HAP-1 (cell line): ENCODE measurements at regions not wholly inside any gene's neighbourhood (a gene's known extent, or its start where the extent isn't known, plus 50 kb on each side); places are given as distances from the start of the nearest gene placed in this dataset.

Experiments
- DNase-seq, 2 experiments: peaks; one replicate each; pipeline ENCODE4 v3.0.0-alpha.2; 2016 to 2020; ENCODE audit warnings: low spot score in 2 of 2
- H3K27me3 ChIP-seq: fragments of 250-450 bp; sonication (Bioruptor Pico); 2 replicates; pipeline ENCODE4 v1.5.1; 2020; ENCODE audit warnings: low read depth, mild to moderate bottlenecking, moderate library complexity
- H3K36me3 ChIP-seq: fragments of 250-450 bp; sonication (Bioruptor Pico); replicated peaks from 2 replicates; pipeline ENCODE4 v1.5.1; 2020; ENCODE audit warnings: mild to moderate bottlenecking
- H3K4me1 ChIP-seq: fragments of 250-450 bp; sonication (Bioruptor Pico); 2 replicates; pipeline ENCODE4 v1.5.1; 2020; ENCODE audit warnings: mild to moderate bottlenecking
- H3K4me3 ChIP-seq: fragments of 250-450 bp; sonication (Bioruptor Pico); 2 replicates; pipeline ENCODE4 v1.5.1; 2020; ENCODE audit warnings: mild to moderate bottlenecking, moderate library complexity
- H3K9me3 ChIP-seq: fragments of 250-450 bp; sonication (Bioruptor Pico); 2 replicates; pipeline ENCODE4 v1.5.1; 2020; ENCODE audit warnings: mild to moderate bottlenecking, moderate library complexity
- in situ Hi-C: fragments of 300-500 bp; cut with MboI; formaldehyde crosslinking; loops from 3 replicates; pipeline ENCODE4 v1.14.3; 2020; ENCODE audit warnings: low sequenced_read_pairs, inconsistent platforms, mixed read lengths

- Histone ChIP-seq H3K27me3 (no peaks in the 10 kb centered on the region), H3K4me1 (no peaks in the 10 kb centered on the region), H3K9me3 (no peaks in the 10 kb centered on the region), H3K4me3 (no peak overlapping the region), H3K36me3 (no peaks in the 10 kb centered on the region)
- DNase-seq, result no peak
- in situ Hi-C loops, result no loop called here
Measured at GRCh38 chr2:234334151-234334550, 162.7 kb downstream of the ARL4C start.

GRCh38 chr2:234333168-234334130, 163.4 kb downstream of the ARL4C start:
- no peaks in the 10 kb centered on the region for H3K4me1 ChIP-seq
- no peaks in the 10 kb centered on the region for H3K9me3 ChIP-seq
- no peak overlapping the region for H3K4me3 ChIP-seq
- DNase-seq, result no peak
- no peaks in the 10 kb centered on the region for H3K27me3 ChIP-seq
- no peaks in the 10 kb centered on the region for H3K36me3 ChIP-seq
- in situ Hi-C loops, result no loop called here

DNA sequence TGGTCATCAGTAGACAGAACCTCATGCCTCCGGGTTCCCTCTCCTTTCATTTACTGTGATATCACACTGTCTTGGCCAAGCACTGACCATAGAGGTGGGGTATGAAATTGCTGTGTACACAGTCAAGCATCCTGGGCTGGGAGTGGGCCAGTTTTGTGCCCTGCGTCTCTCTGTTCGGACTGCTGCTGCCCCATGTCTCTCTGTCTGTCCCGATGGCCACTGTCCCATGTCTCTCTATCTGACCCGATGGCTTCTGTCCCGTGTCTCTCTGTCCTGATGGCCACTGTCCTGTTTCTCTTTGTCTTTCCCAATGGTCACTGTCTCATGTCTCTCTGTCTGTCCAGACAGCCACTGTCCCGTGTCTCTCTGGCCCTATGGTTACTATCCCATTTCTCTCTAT, 164.9 kb downstream of the ARL4C start:
- Histone ChIP-seq H3K27me3 (no peaks in the 10 kb centered on the region), H3K9me3 (no peaks in the 10 kb centered on the region), H3K4me1 (no peaks in the 10 kb centered on the region), H3K4me3 (no peak overlapping the region), H3K36me3 (no peaks in the 10 kb centered on the region)
- no peak for DNase-seq
- in situ Hi-C loops, result no loop called here

DNA sequence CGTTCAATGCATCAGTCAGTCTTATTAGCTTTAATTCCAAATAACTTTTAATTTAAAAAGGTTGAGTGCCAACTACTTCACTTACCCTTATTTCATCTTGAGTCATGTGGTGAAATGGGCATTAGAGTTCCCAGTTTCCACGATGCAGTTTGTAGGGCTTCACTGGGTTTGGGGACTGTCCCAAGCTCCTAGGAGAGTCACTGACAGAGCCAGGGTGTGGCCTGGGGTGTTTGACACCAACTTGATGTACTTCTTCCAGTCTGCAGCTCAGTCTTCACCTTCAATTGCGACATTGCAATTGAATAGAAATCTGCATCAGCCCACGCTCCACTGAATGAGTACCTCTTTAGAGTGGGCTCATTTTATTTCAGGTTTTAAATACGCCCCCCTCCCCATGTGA, 165.3 kb downstream of the ARL4C start:
- no peaks in the 10 kb centered on the region for H3K27me3 ChIP-seq
- peaks cover 3% of the 10 kb centered on the region for H3K4me1 ChIP-seq
- no peak overlapping the region for H3K4me3 ChIP-seq
- in situ Hi-C loops, result no loop called here
- DNase-seq, result no peak
- H3K9me3 ChIP-seq, result no peaks in the 10 kb centered on the region
- no peaks in the 10 kb centered on the region for H3K36me3 ChIP-seq

DNA sequence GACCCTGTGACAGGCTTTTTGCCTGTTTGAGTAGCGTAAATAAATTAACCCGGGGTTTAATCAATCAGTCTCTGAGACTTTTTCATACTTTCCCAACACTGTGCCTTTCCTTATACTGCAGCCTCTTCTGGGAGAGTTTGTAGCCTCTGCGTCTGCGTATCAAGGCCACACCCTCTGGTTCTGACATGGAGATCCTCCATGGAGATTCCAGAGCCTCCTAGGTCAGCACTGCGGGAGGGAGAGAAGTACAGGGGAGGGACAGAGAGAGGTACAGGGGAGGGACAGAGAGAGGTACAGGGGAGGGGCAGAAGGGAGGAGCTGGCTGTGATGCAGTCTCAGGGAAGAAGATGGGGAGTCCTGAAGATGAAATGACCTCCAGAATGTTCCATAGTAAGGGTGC, 166.0 kb downstream of the ARL4C start:
- in situ Hi-C loops, result no loop called here
- H3K27me3 ChIP-seq, result no peaks in the 10 kb centered on the region
- no peaks in the 10 kb centered on the region for H3K36me3 ChIP-seq
- H3K4me1 ChIP-seq, result peaks cover 9% of the 10 kb centered on the region
- no peak overlapping the region for H3K4me3 ChIP-seq
- no peak for DNase-seq
- no peaks in the 10 kb centered on the region for H3K9me3 ChIP-seq

- Histone ChIP-seq H3K9me3 (no peaks in the 10 kb centered on the region), H3K4me1 (peaks cover 11% of the 10 kb centered on the region), H3K36me3 (no peaks in the 10 kb centered on the region), H3K4me3 (no peak overlapping the region), H3K27me3 (no peaks in the 10 kb centered on the region)
- no peak for DNase-seq
- in situ Hi-C loops, result no loop called here
Measured at GRCh38 chr2:234329202-234329960, 167.5 kb downstream of the ARL4C start.

DNA sequence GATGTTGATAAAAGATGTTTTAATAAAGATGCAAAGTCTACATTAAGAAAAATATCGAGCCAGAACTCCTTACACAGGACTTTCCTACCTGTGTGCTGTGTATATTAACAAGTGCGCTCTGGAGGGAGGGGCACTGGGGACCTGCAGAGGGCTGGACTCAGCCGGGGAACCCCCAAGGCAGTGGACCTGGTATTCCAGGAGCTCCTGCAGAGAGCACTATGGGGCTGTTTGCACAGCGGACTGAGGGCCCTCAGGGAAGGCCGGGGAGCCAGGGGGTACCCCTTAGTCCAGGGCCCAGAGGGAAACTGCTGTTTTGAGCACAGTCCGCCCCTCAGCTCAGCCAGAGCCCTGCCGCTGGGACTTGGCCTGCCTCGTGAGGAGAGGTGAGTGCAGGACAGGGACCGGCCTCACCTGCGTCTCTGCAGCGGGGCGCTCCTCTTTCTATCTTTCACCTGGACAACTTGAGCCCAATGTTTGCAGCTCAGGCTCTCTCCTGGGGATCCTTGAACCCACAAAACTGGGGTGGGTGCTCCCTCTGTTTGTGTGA, 168.4 kb downstream of the ARL4C start:
- H3K4me3 ChIP-seq, result no peak overlapping the region
- no peaks in the 10 kb centered on the region for H3K36me3 ChIP-seq
- in situ Hi-C loops, result no loop called here
- no peaks in the 10 kb centered on the region for H3K27me3 ChIP-seq
- peaks cover 11% of the 10 kb centered on the region for H3K4me1 ChIP-seq
- no peak for DNase-seq
- H3K9me3 ChIP-seq, result no peaks in the 10 kb centered on the region

- in situ Hi-C loops, result no loop called here
- DNase-seq, result no peak
- Histone ChIP-seq H3K9me3 (no peaks in the 10 kb centered on the region), H3K4me3 (no peak overlapping the region), H3K27me3 (no peaks in the 10 kb centered on the region), H3K4me1 (peaks cover 11% of the 10 kb centered on the region), H3K36me3 (no peaks in the 10 kb centered on the region)
Measured at GRCh38 chr2:234326694-234327093, 170.2 kb downstream of the ARL4C start.

- no peaks in the 10 kb centered on the region for H3K36me3 ChIP-seq
- in situ Hi-C loops, result no loop called here
- no peak overlapping the region for H3K4me3 ChIP-seq
- peaks cover 11% of the 10 kb centered on the region for H3K4me1 ChIP-seq
- no peaks in the 10 kb centered on the region for H3K9me3 ChIP-seq
- no peaks in the 10 kb centered on the region for H3K27me3 ChIP-seq
- no peak for DNase-seq
Measured at GRCh38 chr2:234324116-234324515, 172.8 kb downstream of the ARL4C start.

- no peak overlapping the region for H3K4me3 ChIP-seq
- peak in 1 of 2 experiments; percentile 8 for DNase-seq
- H3K4me1 ChIP-seq, result peaks cover 11% of the 10 kb centered on the region
- H3K27me3 ChIP-seq, result no peaks in the 10 kb centered on the region
- H3K9me3 ChIP-seq, result no peaks in the 10 kb centered on the region
- in situ Hi-C loops, result no loop called here
- H3K36me3 ChIP-seq, result no peaks in the 10 kb centered on the region
Measured at GRCh38 chr2:234322766-234323465, 174.0 kb downstream of the ARL4C start.

DNA sequence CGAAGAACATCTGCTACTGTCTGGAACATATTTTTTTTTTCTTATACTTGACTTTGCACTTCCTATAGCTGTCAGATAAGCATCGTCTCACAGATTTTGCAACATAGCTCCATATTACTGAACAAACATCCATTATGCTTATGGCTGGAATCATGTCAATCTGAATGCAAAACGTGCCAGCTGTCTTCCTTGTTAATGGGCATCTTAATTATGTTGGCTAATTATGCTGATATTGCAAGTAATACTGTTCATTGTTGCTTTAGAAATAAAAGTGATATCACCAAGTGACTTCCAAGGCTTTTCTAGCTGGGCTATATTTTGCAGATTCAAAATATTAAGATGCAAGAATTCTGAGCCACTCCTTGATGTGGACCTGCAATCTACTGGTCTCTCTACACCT, 176.8 kb downstream of the ARL4C start:
- Histone ChIP-seq H3K36me3 (no peaks in the 10 kb centered on the region), H3K4me3 (no peak overlapping the region), H3K4me1 (no peaks in the 10 kb centered on the region; the same call in 1 of the 2 replicates), H3K27me3 (no peaks in the 10 kb centered on the region), H3K9me3 (no peaks in the 10 kb centered on the region)
- in situ Hi-C loops, result no loop called here
- no peak for DNase-seq

GRCh38 chr2:234318361-234318760, 178.5 kb downstream of the ARL4C start:
- Histone ChIP-seq H3K27me3 (no peaks in the 10 kb centered on the region), H3K9me3 (no peaks in the 10 kb centered on the region), H3K36me3 (no peaks in the 10 kb centered on the region), H3K4me3 (no peak overlapping the region), H3K4me1 (no peaks in the 10 kb centered on the region; the same call in 1 of the 2 replicates)
- DNase-seq, result no peak
- in situ Hi-C loops, result no loop called here

DNA sequence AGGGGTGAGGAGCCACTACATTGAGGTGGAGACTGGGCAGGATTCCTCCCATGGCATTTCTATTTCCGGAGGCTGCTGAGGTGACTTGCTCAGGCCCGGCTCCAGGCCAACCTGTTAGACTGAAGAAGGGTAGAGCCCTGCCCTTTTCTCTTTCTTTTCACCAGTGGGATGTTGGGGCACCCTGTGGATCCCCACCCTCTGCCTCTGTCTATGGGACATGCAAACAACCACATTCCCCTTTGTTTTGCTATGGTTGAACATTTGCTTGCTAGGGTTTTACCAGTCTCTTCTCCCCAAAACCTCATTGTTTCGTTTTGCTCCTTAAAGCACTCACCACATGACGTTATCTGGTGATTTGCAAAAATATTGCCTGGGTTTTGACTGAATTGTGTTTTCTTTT, 183.3 kb downstream of the ARL4C start:
- DNase-seq, result no peak
- Histone ChIP-seq H3K4me3 (no peak overlapping the region), H3K4me1 (no peaks in the 10 kb centered on the region), H3K36me3 (no peaks in the 10 kb centered on the region), H3K27me3 (no peaks in the 10 kb centered on the region), H3K9me3 (no peaks in the 10 kb centered on the region)
- in situ Hi-C loops, result no loop called here
